GM19395 (cell line): ENCODE measurements at regions not wholly inside any gene's neighbourhood (a gene's known extent, or its start where the extent isn't known, plus 50 kb on each side); places are given as distances from the start of the nearest gene placed in this dataset.

Experiments used
- ATAC-seq: cut with Tn5 transposase; IDR thresholded peaks from one replicate; pipeline ENCODE4 v1.9.1; 2021; ENCODE audit warnings: mild to moderate bottlenecking, moderate library complexity; ENCODE audit not compliant: unreplicated experiment

GRCh38 chr14:28059254-28059653 lies 707.3 kb upstream of the FOXG1 start:
- ATAC-seq = no peak

- no peak for ATAC-seq
Measured at GRCh38 chr14:28061006-28061405, 705.6 kb upstream of the FOXG1 start.

DNA sequence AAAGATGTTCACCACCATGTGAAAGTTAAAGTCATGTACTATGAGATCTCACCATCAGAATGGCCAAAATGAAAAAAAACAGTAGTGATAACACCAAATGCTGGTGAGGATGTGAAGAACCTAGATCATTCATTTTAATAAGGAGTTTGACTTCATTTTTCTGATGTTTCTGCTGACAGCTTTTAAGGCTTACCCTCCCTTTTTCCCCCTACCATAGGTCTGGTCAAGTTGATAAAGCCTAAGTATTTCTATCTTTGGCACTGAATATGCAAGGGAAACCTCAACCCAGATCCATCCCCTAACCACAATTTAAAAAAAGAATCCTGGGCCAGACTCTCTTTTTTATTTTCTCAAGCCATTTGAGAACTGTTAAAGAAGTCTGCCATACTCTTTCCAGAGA lies 689.6 kb upstream of the FOXG1 start:
- no peak for ATAC-seq

DNA sequence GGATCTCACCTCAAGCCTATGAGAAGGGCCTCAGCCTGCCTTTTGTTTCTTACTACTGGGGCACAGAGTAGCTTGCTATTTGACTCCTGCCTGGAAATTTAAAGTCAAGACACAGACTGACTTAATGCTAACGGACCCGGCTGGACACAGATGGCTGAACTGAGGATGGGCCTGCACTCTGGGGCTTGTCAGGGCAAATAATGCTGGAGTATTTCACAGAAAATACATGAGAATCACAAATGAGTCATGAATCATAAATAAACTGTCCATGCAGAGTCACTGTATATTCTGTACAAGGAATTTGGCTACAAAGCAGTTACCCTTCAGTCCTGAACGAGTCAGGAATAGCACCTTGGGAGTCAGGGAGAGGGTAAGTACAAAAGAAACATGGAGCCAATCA lies 683.2 kb upstream of the FOXG1 start:
- ATAC-seq = no peak

GRCh38 chr14:28088125-28088524 lies 678.5 kb upstream of the FOXG1 start:
- no peak for ATAC-seq

DNA sequence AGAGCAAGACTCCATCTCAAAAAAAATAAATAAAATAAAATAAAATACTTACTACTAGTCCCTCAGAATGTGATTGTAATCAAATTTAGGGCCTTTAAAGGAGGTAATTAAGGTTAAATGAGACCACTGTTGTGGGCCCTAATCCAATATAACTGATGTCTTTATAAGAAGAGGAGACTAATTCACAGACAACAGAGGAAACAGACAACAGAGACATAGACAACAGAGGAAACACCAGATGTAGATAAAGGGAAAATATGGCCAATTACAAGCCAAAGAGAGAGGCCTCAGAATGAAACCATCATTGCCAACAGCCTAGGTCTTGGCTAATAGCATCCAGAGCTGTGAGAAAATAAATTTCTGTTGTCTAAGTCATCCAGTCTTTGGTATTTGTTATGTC lies 669.0 kb upstream of the FOXG1 start:
- ATAC-seq = no peak

- ATAC-seq = no peak
Measured at GRCh38 chr14:28098856-28099255, 667.7 kb upstream of the FOXG1 start.

DNA sequence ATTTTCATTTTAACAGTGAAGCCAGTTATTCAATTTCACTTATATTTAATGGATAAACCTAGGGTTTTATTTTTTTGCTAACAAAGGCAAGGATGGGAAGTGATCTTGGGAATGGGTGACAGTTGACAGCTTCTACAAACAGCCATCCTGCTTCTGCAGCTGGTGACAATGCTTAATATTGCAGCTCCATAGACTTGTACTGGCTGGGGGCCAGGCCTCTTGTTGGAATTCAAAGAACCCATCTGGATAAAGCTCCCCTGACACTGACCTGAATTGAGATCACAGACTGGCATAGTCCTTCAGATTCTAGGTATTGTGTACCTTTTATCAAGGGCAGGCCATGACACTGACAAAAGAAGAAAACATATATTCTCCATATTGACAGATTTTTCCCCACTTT lies 664.6 kb upstream of the FOXG1 start:
- ATAC-seq = no peak

DNA sequence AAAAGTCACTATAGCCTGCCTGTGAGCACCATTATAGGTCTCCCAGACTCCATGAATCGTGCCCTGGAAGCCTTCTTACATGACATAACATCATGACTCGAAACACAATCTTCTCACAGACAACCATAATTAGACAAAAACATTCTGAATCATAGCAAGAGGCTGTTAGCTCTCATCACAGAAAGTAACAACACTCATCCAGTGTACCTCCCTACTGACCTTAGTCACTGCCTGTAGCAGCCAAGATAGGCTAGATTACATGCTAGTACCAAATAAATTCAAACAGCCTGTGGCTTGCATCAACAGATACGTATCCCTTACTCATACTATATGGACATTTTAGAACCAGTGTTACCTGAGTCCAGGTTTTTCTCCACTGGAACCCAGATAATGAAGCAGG lies 663.8 kb upstream of the FOXG1 start:
- ATAC-seq = no peak

DNA sequence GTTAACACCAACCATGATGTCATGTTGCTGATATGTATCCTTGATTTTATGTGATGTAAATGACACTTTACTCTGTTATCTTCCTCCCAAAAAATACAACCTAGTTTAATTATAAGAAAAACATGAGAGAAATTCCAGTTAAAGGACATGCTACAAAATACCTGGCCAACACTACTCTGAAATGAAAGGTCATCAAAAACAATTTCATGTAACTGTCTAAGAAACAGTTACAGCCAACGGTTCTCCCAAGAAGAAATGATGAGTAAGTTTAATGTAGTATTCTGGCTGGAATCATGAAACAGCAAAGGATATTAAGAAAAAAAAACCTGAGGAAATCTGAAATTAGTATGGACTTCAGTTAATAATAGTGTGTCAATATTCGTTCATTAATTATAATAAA lies 653.3 kb upstream of the FOXG1 start:
- no peak for ATAC-seq

- ATAC-seq = no peak
Measured at GRCh38 chr14:28116716-28117115, 649.9 kb upstream of the FOXG1 start.

GRCh38 chr14:28119849-28120248 lies 646.7 kb upstream of the FOXG1 start:
- ATAC-seq = no peak

- ATAC-seq = no peak
Measured at GRCh38 chr14:28120391-28120790, 646.2 kb upstream of the FOXG1 start.

GRCh38 chr14:28121512-28122297 lies 644.9 kb upstream of the FOXG1 start:
- no peak for ATAC-seq

- no peak for ATAC-seq
Measured at GRCh38 chr14:28130610-28131284, 635.8 kb upstream of the FOXG1 start.

DNA sequence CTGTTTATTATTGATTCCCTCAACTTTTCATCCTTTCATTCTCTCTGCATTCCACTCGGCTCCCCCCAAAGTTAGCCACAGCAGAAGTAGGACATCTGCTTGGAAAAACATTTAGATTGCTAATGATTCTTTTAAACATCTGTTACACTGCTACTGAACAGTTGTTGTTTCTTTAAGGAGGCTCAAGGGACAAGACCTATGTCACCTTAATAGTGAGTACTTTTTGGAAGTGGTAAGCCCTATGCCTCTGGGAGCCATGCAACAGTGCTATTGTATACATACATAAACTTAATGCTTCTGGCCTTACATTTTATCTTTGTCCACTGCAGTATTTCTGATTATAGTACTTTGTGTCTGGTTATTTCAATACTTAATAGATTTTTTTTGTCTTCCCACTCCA lies 628.2 kb upstream of the FOXG1 start:
- no peak for ATAC-seq

DNA sequence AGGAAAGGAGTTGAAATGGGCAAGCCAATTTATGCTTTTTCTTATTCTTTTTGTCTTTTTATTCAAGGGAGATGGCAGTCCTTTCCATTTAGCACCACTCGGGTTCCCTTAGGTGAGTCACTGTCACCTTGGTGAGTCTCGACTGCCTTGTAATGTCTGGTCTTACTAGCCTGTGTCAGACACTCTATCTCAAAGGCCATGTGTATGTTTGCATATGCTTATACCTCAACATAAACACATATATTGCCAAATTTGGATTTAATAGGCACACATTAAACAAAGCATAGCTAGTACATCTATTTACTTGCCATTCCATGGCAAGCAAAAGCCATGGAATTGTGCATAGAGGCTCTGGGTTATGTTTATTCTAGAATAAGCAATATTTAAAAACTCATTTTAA lies 624.9 kb upstream of the FOXG1 start:
- ATAC-seq = no peak

DNA sequence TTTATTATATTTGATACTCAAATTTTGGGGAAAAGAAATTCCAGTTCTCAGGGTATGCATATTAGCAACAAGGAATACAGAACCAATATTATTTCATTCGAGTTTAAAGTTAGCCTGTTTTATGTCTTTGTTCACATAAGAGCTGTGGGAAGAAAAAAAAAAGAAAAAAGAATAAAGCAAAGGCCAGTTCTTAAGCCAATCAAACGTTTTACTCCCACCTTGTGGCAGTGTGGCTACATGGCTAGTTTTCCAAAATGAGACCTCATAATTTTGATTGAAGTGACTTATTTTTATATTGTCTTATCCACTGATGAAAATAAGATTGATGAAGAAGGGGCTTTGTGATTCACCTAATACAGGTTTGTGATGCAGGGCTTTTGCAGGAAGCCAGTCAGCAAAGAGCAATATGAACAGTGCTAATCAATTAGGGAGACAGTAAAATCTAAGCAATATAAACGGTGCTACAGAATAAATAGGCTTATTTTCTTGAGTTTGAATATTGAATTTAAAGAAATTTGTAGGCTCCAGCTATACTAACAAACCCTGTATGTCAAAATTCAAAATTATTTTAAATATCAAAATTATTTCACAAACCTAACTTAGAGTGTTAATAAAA lies 624.1 kb upstream of the FOXG1 start:
- ATAC-seq = no peak

DNA sequence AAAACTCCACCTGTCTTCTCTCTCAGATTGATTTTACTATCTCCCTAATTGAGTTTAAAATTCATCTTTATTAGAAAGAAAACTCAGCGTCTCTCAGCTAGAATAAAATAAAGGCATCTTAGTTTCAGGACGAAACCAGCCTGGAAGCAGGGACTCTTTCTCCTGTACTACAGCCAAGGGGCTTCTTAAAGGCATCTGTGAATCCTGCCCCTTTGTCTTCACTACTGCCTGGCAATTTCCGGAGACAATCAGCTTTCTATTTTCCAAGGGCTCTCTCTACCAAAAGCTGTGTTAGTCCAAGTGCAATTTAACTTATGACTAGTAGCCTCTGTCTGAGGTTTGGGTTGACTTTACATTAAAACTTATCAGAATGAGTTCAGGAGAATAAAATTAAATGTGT lies 623.3 kb upstream of the FOXG1 start:
- no peak for ATAC-seq

- ATAC-seq = no peak
Measured at GRCh38 chr14:28151926-28152325, 614.7 kb upstream of the FOXG1 start.

- ATAC-seq = no peak
Measured at GRCh38 chr14:28152453-28153044, 614.0 kb upstream of the FOXG1 start.
